ENCODE measurements at regions not wholly inside any gene's neighbourhood (a gene's known extent, or its start where the extent isn't known, plus 50 kb on each side); places are given as distances from the start of the nearest gene placed in this dataset.
A peak's percentile ranks its signal among the peaks of the same experiment; 100 is the strongest.
"Not testable (repeated sequence)": the region's sequence is repeated elsewhere in the genome, so short reads cannot be mapped to it uniquely, and the experiment has no call there.

- DNase-seq (ENCODE audit: low spot score), result not testable (repeated sequence)
Measured at GRCh38 chrX:92081250-92081649, 302.1 kb downstream of the PCDH11X start.

- DNase-seq (ENCODE audit: low spot score), result not testable (repeated sequence)
Measured at GRCh38 chrX:92090756-92091155, 311.6 kb downstream of the PCDH11X start.

- DNase-seq (ENCODE audit: low spot score), result not testable (repeated sequence)
Measured at GRCh38 chrX:92098136-92098535, 319.0 kb downstream of the PCDH11X start.

- DNase-seq (ENCODE audit: low spot score), result not testable (repeated sequence)
Measured at GRCh38 chrX:92100095-92100494, 320.9 kb downstream of the PCDH11X start.

- not testable (repeated sequence) for DNase-seq (ENCODE audit: low spot score)
Measured at GRCh38 chrX:92105693-92106092, 326.5 kb downstream of the PCDH11X start.

GRCh38 chrX:92106671-92107070 is 327.5 kb downstream of the PCDH11X start:
- DNase-seq (ENCODE audit: low spot score), result not testable (repeated sequence)

GRCh38 chrX:92110410-92110911 is 331.3 kb downstream of the PCDH11X start:
- DNase-seq (ENCODE audit: low spot score), result not testable (repeated sequence)

GRCh38 chrX:92117701-92118100 is 338.5 kb downstream of the PCDH11X start:
- not testable (repeated sequence) for DNase-seq (ENCODE audit: low spot score)

- not testable (repeated sequence) for DNase-seq (ENCODE audit: low spot score)
Measured at GRCh38 chrX:92163035-92163434, 383.9 kb downstream of the PCDH11X start.

GRCh38 chrX:92209936-92210335 is 430.8 kb downstream of the PCDH11X start:
- DNase-seq (ENCODE audit: low spot score), result no peak

GRCh38 chrX:92213786-92214185 is 434.6 kb downstream of the PCDH11X start:
- DNase-seq (ENCODE audit: low spot score), result no peak

- not testable (repeated sequence) for DNase-seq (ENCODE audit: low spot score)
Measured at GRCh38 chrX:92215011-92215410, 435.8 kb downstream of the PCDH11X start.

- no peak for DNase-seq (ENCODE audit: low spot score)
Measured at GRCh38 chrX:92224406-92224805, 445.2 kb downstream of the PCDH11X start.

- no peak for DNase-seq (ENCODE audit: low spot score)
Measured at GRCh38 chrX:92230628-92231027, 451.5 kb downstream of the PCDH11X start.

GRCh38 chrX:92231391-92231790 is 452.2 kb downstream of the PCDH11X start:
- DNase-seq (ENCODE audit: low spot score), result no peak

- peak; percentile 33 for DNase-seq (ENCODE audit: low spot score)
Measured at GRCh38 chrX:92232182-92232581, 453.0 kb downstream of the PCDH11X start.

- DNase-seq (ENCODE audit: low spot score), result no peak
Measured at GRCh38 chrX:92241249-92241648, 462.1 kb downstream of the PCDH11X start.

- no peak for DNase-seq (ENCODE audit: low spot score)
Measured at GRCh38 chrX:92247076-92247475, 467.9 kb downstream of the PCDH11X start.

GRCh38 chrX:92249125-92249524 is 469.9 kb downstream of the PCDH11X start:
- no peak for DNase-seq (ENCODE audit: low spot score)

GRCh38 chrX:92260102-92260501 is 480.9 kb downstream of the PCDH11X start:
- DNase-seq (ENCODE audit: low spot score), result no peak

- DNase-seq (ENCODE audit: low spot score), result no peak
Measured at GRCh38 chrX:92270936-92271855, 492.0 kb downstream of the PCDH11X start.

- not testable (repeated sequence) for DNase-seq (ENCODE audit: low spot score)
Measured at GRCh38 chrX:92278556-92278955, 499.4 kb downstream of the PCDH11X start.

- not testable (repeated sequence) for DNase-seq (ENCODE audit: low spot score)
Measured at GRCh38 chrX:92280347-92280746, 501.2 kb downstream of the PCDH11X start.

Data from HT-29 (cell line).